LoVo (cell line): ENCODE measurements at regions not wholly inside any gene's neighbourhood (a gene's known extent, or its start where the extent isn't known, plus 50 kb on each side); places are given as distances from the start of the nearest gene placed in this dataset.
"Not testable (repeated sequence)": the region's sequence is repeated elsewhere in the genome, so short reads cannot be mapped to it uniquely, and the experiment has no call there.

Experiments used
- DNase-seq: peaks from one replicate; pipeline ENCODE4 v3.0.0-alpha.2; 2016; ENCODE audit warnings: low spot score

GRCh38 chr4:131721883-131722282 is 1427.2 kb upstream of the PCDH10 start:
- DNase-seq = no peak

- DNase-seq = not testable (repeated sequence)
These were observed 1426.0 kb upstream of the PCDH10 start for GRCh38 chr4:131723069-131723468.

- DNase-seq = not testable (repeated sequence)
These were observed 1424.2 kb upstream of the PCDH10 start for GRCh38 chr4:131724847-131725246.

GRCh38 chr4:131725521-131725920 is 1423.6 kb upstream of the PCDH10 start:
- DNase-seq = not testable (repeated sequence)

- not testable (repeated sequence) for DNase-seq
These were observed 1422.2 kb upstream of the PCDH10 start for GRCh38 chr4:131726940-131727339.

- not testable (repeated sequence) for DNase-seq
These were observed 1421.7 kb upstream of the PCDH10 start for GRCh38 chr4:131727418-131727817.

- not testable (repeated sequence) for DNase-seq
These were observed 1419.9 kb upstream of the PCDH10 start for GRCh38 chr4:131729205-131729604.

- not testable (repeated sequence) for DNase-seq
These were observed 1419.2 kb upstream of the PCDH10 start for GRCh38 chr4:131729716-131730398.

GRCh38 chr4:131730574-131730973 is 1418.5 kb upstream of the PCDH10 start:
- not testable (repeated sequence) for DNase-seq

- not testable (repeated sequence) for DNase-seq
These were observed 1417.0 kb upstream of the PCDH10 start for GRCh38 chr4:131732034-131732630.

- not testable (repeated sequence) for DNase-seq
These were observed 1414.8 kb upstream of the PCDH10 start for GRCh38 chr4:131734321-131734720.

- not testable (repeated sequence) for DNase-seq
These were observed 1414.2 kb upstream of the PCDH10 start for GRCh38 chr4:131734851-131735385.

GRCh38 chr4:131738991-131739390 is 1410.1 kb upstream of the PCDH10 start:
- not testable (repeated sequence) for DNase-seq

- not testable (repeated sequence) for DNase-seq
These were observed 1407.3 kb upstream of the PCDH10 start for GRCh38 chr4:131741836-131742235.

- DNase-seq = not testable (repeated sequence)
These were observed 1406.4 kb upstream of the PCDH10 start for GRCh38 chr4:131742536-131743205.

GRCh38 chr4:131743348-131743747 is 1405.7 kb upstream of the PCDH10 start:
- DNase-seq = not testable (repeated sequence)

- DNase-seq = not testable (repeated sequence)
These were observed 1401.9 kb upstream of the PCDH10 start for GRCh38 chr4:131747203-131747602.

GRCh38 chr4:131749224-131749623 is 1399.9 kb upstream of the PCDH10 start:
- not testable (repeated sequence) for DNase-seq

- not testable (repeated sequence) for DNase-seq
These were observed 1399.1 kb upstream of the PCDH10 start for GRCh38 chr4:131750006-131750405.

GRCh38 chr4:131750469-131750868 is 1398.6 kb upstream of the PCDH10 start:
- DNase-seq = not testable (repeated sequence)

GRCh38 chr4:131762234-131762633 is 1386.9 kb upstream of the PCDH10 start:
- DNase-seq = not testable (repeated sequence)

GRCh38 chr4:131764730-131765129 is 1384.4 kb upstream of the PCDH10 start:
- no peak for DNase-seq

- peak; percentile 18 for DNase-seq
These were observed 1374.7 kb upstream of the PCDH10 start for GRCh38 chr4:131774382-131774781.
